ENCODE measurements at regions not wholly inside any gene's neighbourhood (a gene's known extent, or its start where the extent isn't known, plus 50 kb on each side); places are given as distances from the start of the nearest gene placed in this dataset.
"Not testable (repeated sequence)": the region's sequence is repeated elsewhere in the genome, so short reads cannot be mapped to it uniquely, and the experiment has no call there.

- H3K27me3 ChIP-seq (ENCODE audit: control insufficient read depth in 4 of 4, insufficient read depth in 4 of 4, low read length in 3 of 4): no peaks in the 10 kb centered on the region
- no peak overlapping the region for H3K9ac ChIP-seq (ENCODE audit: low read depth in 1 of 2, low read length in 2 of 2)
- no peak for DNase-seq (ENCODE audit: low spot score)
- WGBS: 89% methylated on average over 3 of the region's 3 CpGs
- H3K9me3 ChIP-seq (ENCODE audit: control insufficient read depth in 4 of 4, low read length in 3 of 4): peaks cover 0 to 2% (median 0%) of the 10 kb centered on the region in 4 donors
- H3K36me3 ChIP-seq (ENCODE audit: control insufficient read depth in 4 of 4, insufficient read depth in 3 of 4, low read depth in 1 of 4, low read length in 3 of 4): no peaks in the 10 kb centered on the region
- H3K4me1 ChIP-seq (ENCODE audit: control insufficient read depth in 4 of 4, insufficient read depth in 4 of 4, low read length in 3 of 4): no peaks in the 10 kb centered on the region
- H3K4me3 ChIP-seq (ENCODE audit: low read depth in 1 of 3, low read length in 3 of 3): no peak overlapping the region
- TF ChIP-seq FOXA1 (IDR thresholded peaks at IDR 0.05): no peak
- TF ChIP-seq ATF3 (IDR thresholded peaks at IDR 0.05): no peak
- no peak for TF ChIP-seq TAF1 (conservative IDR thresholded peaks at IDR 0.05)
- TF ChIP-seq GABPA (IDR thresholded peaks at IDR 0.05 in 1 of 2, conservative IDR thresholded peaks at IDR 0.05 in 1 of 2): no peak
- no peak for TF ChIP-seq JUND (IDR thresholded peaks at IDR 0.05)
- TF ChIP-seq REST (IDR thresholded peaks at IDR 0.05): no peak
- no peak for TF ChIP-seq SP1 (IDR thresholded peaks at IDR 0.05)
- no peak for TF ChIP-seq RAD21 (IDR thresholded peaks at IDR 0.05)
- no peak for TF ChIP-seq YY1 (IDR thresholded peaks at IDR 0.05)
- TF ChIP-seq ZBTB33 (IDR thresholded peaks at IDR 0.05): no peak
- no peak for TF ChIP-seq MAX (IDR thresholded peaks at IDR 0.05)
- TF ChIP-seq CTCF (IDR thresholded peaks at IDR 0.05; ENCODE audit: low read depth, low read length, missing input control): no peak
- no peak for TF ChIP-seq EGR1 (IDR thresholded peaks at IDR 0.05; ENCODE audit: low read depth in 2 of 2)
- no peak for TF ChIP-seq RXRA (IDR thresholded peaks at IDR 0.05)
- TF ChIP-seq FOXA2 (IDR thresholded peaks at IDR 0.05): no peak
- H3K27ac ChIP-seq (ENCODE audit: low read depth in 1 of 2, low read length in 2 of 2): no peak overlapping the region
Measured at GRCh38 chr3:61387817-61388216, 136.6 kb upstream of the FHIT start.

- 98% methylated on average over 23 of the region's 23 CpGs for WGBS
- H3K4me1 ChIP-seq (ENCODE audit: control insufficient read depth in 4 of 4, insufficient read depth in 4 of 4, low read length in 3 of 4): not testable (repeated sequence)
Measured at GRCh38 chr3:61393480-61393947, 142.3 kb upstream of the FHIT start.

More at GRCh38 chr3:61393480-61393947, 142.3 kb upstream of the FHIT start:
- not testable (repeated sequence) for DNase-seq (ENCODE audit: low spot score); H3K9ac ChIP-seq (ENCODE audit: low read depth in 1 of 2, low read length in 2 of 2); H3K36me3 ChIP-seq (ENCODE audit: control insufficient read depth in 4 of 4, insufficient read depth in 3 of 4, low read depth in 1 of 4, low read length in 3 of 4); H3K4me3 ChIP-seq (ENCODE audit: low read depth in 1 of 3, low read length in 3 of 3); H3K27me3 ChIP-seq (ENCODE audit: control insufficient read depth in 4 of 4, insufficient read depth in 4 of 4, low read length in 3 of 4); H3K27ac ChIP-seq (ENCODE audit: low read depth in 1 of 2, low read length in 2 of 2); H3K9me3 ChIP-seq (ENCODE audit: control insufficient read depth in 4 of 4, low read length in 3 of 4)

Measured in liver (tissue), 8 donors.